HEK293 (cell line): ENCODE measurements at regions not wholly inside any gene's neighbourhood (a gene's known extent, or its start where the extent isn't known, plus 50 kb on each side); places are given as distances from the start of the nearest gene placed in this dataset.

Experiments used
- CTCF ChIA-PET: fragments of 350-600 bp; formaldehyde crosslinking; extraction: SDS; loops from one replicate; lab custom pipeline; 2021; ENCODE audit warnings: antibody characterized with exemption; lab: Yijun Ruan, JAX
- POLR2A ChIA-PET: fragments of 300-600 bp; formaldehyde crosslinking; extraction: SDS; loops from one replicate; lab custom pipeline; 2020; ENCODE audit warnings: antibody characterized with exemption, inconsistent platforms; lab: Yijun Ruan, JAX
- H3K27ac ChIP-seq: fragments of 200-500 bp; sonication (Bioruptor generic); 2 replicates; pipeline ENCODE4 v1.5.1; 2014; ENCODE audit warnings: low read depth, low read length, control low read depth, inconsistent platforms; ENCODE audit errors: extremely low read depth
- H3K36me3 ChIP-seq, 2 experiments: fragments of 200-500 bp in 1 of 2; sonication (Bioruptor generic) in 1 of 2; 1 replicate in 1 of 2; 2 replicates in 1 of 2; pipeline ENCODE4 v1.5.1; 2014 to 2017; ENCODE audit warnings: inconsistent platforms in 2 of 2, low read length in 2 of 2; ENCODE audit not compliant: control insufficient read depth in 2 of 2, insufficient read depth in 1 of 2
- H3K4me1 ChIP-seq: fragments of 200-500 bp; sonication (Bioruptor generic); 2 replicates; pipeline ENCODE4 v1.5.1; 2014; ENCODE audit warnings: mild to moderate bottlenecking, low read length, inconsistent platforms; ENCODE audit not compliant: control insufficient read depth, insufficient read depth
- H3K4me3 ChIP-seq: 2 replicates; pipeline ENCODE4 v1.5.1; 2011; ENCODE audit warnings: low read depth, mild to moderate bottlenecking, control low read depth, low read length, moderate library complexity
- H3K9me3 ChIP-seq: fragments of 200-500 bp; sonication (Bioruptor generic); 2 replicates; pipeline ENCODE4 v1.5.1; 2014; ENCODE audit warnings: low read depth, low read length, inconsistent platforms; ENCODE audit not compliant: control insufficient read depth, insufficient read depth
- GLIS2 ChIP-seq: fragments of 450-650 bp; formaldehyde crosslinking; IDR thresholded peaks from 2 replicates; pipeline ENCODE4 v1.5.1; 2016; ENCODE audit warnings: missing biosample characterization, missing genetic modification characterization
- HOXC10 ChIP-seq: sonication (generic); formaldehyde crosslinking; IDR thresholded peaks from 2 replicates; pipeline ENCODE4 v1.8.1; 2023; ENCODE audit warnings: mild to moderate bottlenecking, missing genetic modification reagents
- TCF7L2 ChIP-seq: IDR thresholded peaks from 2 replicates; pipeline ENCODE4 v1.6.1; 2011; ENCODE audit warnings: low read depth, mild to moderate bottlenecking, inconsistent platforms, low read length, moderate library complexity, borderline replicate concordance
- TRIM28 ChIP-seq: IDR thresholded peaks from 2 replicates; pipeline ENCODE4 v1.6.1; 2011; ENCODE audit warnings: low read length, control low read depth, borderline replicate concordance
- YY2 ChIP-seq: fragments of 450-650 bp; formaldehyde crosslinking; IDR thresholded peaks from 2 replicates; pipeline ENCODE4 v1.5.1; 2016; ENCODE audit warnings: missing biosample characterization, missing genetic modification characterization
- ZBTB21 ChIP-seq: fragments of 450-650 bp; formaldehyde crosslinking; IDR thresholded peaks from 2 replicates; pipeline ENCODE4 v1.5.1; 2017; ENCODE audit warnings: missing biosample characterization, missing genetic modification characterization
- ZIC2 ChIP-seq: fragments of 450-650 bp; formaldehyde crosslinking; IDR thresholded peaks from 2 replicates; pipeline ENCODE4 v1.5.1; 2016; ENCODE audit warnings: missing biosample characterization, missing genetic modification characterization
- ZNF175 ChIP-seq: fragments of 450-650 bp; formaldehyde crosslinking; IDR thresholded peaks from 2 replicates; pipeline ENCODE4 v1.5.1; 2016; ENCODE audit warnings: missing biosample characterization, missing genetic modification characterization
- ZNF211 ChIP-seq: fragments of 450-650 bp; formaldehyde crosslinking; IDR thresholded peaks from 2 replicates; pipeline ENCODE4 v1.5.1; 2016; ENCODE audit warnings: low read depth, missing biosample characterization, missing genetic modification characterization
- ZNF341 ChIP-seq: fragments of 450-650 bp; formaldehyde crosslinking; IDR thresholded peaks from 2 replicates; pipeline ENCODE4; 2016; ENCODE audit warnings: low read depth, missing biosample characterization, missing genetic modification characterization
- ZNF366 ChIP-seq: fragments of 450-650 bp; formaldehyde crosslinking; conservative IDR thresholded peaks from 2 replicates; pipeline ENCODE4 v1.5.1; 2016; ENCODE audit warnings: missing biosample characterization, missing genetic modification characterization
- ZNF473 ChIP-seq: fragments of 450-650 bp; formaldehyde crosslinking; IDR thresholded peaks from 2 replicates; pipeline ENCODE4 v1.5.1; 2017; ENCODE audit warnings: missing biosample characterization, missing genetic modification characterization
- ZNF48 ChIP-seq: fragments of 450-650 bp; formaldehyde crosslinking; IDR thresholded peaks from 2 replicates; pipeline ENCODE4 v1.5.1; 2016; ENCODE audit warnings: missing biosample characterization, missing genetic modification characterization
- ZNF776 ChIP-seq: fragments of 450-650 bp; formaldehyde crosslinking; IDR thresholded peaks from 2 replicates; pipeline ENCODE4 v1.5.0; 2017; ENCODE audit warnings: missing biosample characterization, missing genetic modification characterization, borderline replicate concordance
- TF ChIP-seq, protein P1 (sequence below): fragments of 450-650 bp; formaldehyde crosslinking; IDR thresholded peaks from 2 replicates; pipeline ENCODE4 v1.5.1; 2017; ENCODE audit warnings: missing biosample characterization, missing genetic modification characterization
- TF ChIP-seq, protein P2 (sequence below): fragments of 450-650 bp; formaldehyde crosslinking; IDR thresholded peaks from 2 replicates; pipeline ENCODE4 v1.5.1; 2016; ENCODE audit warnings: missing biosample characterization, missing genetic modification characterization
- TF ChIP-seq, protein P3 (sequence below): fragments of 450-650 bp; formaldehyde crosslinking; IDR thresholded peaks from 2 replicates; pipeline ENCODE4 v1.5.1; 2016; ENCODE audit warnings: missing biosample characterization, missing genetic modification characterization
- TF ChIP-seq, protein P4 (sequence below): fragments of 450-650 bp; formaldehyde crosslinking; IDR thresholded peaks from 2 replicates; pipeline ENCODE4 v1.5.1; 2016; ENCODE audit warnings: missing biosample characterization, missing genetic modification characterization

DNA sequence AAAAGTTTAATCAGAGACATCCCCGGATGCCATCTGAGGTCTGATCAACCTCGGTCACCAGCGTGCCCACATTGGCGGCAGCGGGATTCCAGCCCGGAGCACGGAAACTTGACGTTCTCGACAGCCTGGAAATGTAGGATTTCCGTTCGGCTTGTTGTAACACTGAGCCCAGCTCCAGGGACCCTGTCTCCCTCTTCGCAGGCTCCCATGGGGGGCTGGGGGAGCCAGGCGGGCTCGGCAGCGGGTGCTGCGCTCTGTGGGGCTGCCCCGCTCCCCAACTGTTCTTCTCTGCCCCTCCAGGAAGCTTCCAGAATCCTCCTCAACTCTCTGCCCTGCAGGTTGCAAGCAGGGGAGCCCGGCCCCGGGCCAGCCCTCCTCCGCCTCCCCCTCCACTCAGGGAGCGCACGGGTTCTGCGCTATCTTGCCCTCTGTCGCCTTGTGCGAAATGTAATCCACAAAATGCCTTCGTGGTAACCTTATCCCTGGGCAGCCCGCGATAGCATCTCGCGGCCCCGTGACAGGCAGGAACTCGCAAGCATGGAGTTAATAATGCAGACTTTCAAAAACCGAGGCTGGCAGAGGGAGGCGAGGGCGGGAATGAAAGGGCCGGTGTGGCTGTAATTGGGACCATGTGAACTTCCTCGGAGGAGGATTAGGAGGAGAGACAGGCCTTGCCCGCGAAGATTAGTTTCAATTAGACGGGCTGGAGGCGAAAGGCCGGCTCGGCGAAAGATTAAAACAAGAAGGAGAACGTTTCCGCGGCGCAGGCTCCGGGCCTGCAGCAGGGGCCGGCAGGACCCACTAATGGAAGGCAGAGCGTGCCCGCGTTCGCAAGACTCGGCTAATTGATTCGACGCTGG is 53.9 kb upstream of the TTC34 start:
- no peaks in the 10 kb centered on the region for H3K36me3 ChIP-seq
- no peak overlapping the region for H3K4me3 ChIP-seq
- H3K4me1 ChIP-seq: no peaks in the 10 kb centered on the region
- no peak for TF ChIP-seq YY2 (tag by site-specific recombination)
- TF ChIP-seq, protein P1, sequence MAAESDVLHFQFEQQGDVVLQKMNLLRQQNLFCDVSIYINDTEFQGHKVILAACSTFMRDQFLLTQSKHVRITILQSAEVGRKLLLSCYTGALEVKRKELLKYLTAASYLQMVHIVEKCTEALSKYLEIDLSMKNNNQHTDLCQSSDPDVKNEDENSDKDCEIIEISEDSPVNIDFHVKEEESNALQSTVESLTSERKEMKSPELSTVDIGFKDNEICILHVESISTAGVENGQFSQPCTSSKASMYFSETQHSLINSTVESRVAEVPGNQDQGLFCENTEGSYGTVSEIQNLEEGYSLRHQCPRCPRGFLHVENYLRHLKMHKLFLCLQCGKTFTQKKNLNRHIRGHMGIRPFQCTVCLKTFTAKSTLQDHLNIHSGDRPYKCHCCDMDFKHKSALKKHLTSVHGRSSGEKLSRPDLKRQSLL (tag by site-specific recombination): no peak
- no peak for TF ChIP-seq HOXC10 (CRISPR knock-in tag)
- no peak for TF ChIP-seq GLIS2
- 0 out of 2 replicates have a peak, but pooled peaks have one; percentile 13 for TF ChIP-seq TRIM28
- no peak for TF ChIP-seq ZNF175 (tag by site-specific recombination)
- no peaks in the 10 kb centered on the region for H3K9me3 ChIP-seq
- no peak overlapping the region for H3K27ac ChIP-seq
- POLR2A ChIA-PET: no interaction called here
- CTCF ChIA-PET: no interaction called here

DNA sequence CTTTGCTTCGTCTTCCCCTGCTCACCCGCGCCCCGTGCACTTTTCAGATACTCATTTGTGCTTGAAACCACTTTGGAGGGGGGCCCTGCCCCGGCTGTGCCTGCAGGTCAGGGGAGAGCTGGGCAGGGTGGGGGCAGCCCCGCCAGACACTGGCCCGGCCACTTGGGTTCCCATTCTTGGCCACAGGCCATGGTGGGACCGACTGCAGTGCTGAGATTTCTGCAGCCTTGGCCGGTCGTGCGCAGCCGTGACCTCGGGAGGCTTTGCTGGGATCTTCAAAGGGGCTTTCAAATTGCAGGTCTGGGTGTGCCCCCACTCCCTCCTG is 54.5 kb upstream of the TTC34 start:
- POLR2A ChIA-PET: no interaction called here
- H3K27ac ChIP-seq: no peak overlapping the region
- no peaks in the 10 kb centered on the region for H3K9me3 ChIP-seq
- H3K4me3 ChIP-seq: no peak overlapping the region
- TF ChIP-seq, protein P2, sequence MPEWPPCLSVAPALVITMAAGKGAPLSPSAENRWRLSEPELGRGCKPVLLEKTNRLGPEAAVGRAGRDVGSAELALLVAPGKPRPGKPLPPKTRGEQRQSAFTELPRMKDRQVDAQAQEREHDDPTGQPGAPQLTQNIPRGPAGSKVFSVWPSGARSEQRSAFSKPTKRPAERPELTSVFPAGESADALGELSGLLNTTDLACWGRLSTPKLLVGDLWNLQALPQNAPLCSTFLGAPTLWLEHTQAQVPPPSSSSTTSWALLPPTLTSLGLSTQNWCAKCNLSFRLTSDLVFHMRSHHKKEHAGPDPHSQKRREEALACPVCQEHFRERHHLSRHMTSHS (tag by site-specific recombination): no peak
- no peak for TF ChIP-seq ZNF776 (tag by site-specific recombination)
- TF ChIP-seq, all 188 proteins: peak for 0
- no peaks in the 10 kb centered on the region for H3K4me1 ChIP-seq
- no peaks in the 10 kb centered on the region for H3K36me3 ChIP-seq
- CTCF ChIA-PET: no interaction called here

DNA sequence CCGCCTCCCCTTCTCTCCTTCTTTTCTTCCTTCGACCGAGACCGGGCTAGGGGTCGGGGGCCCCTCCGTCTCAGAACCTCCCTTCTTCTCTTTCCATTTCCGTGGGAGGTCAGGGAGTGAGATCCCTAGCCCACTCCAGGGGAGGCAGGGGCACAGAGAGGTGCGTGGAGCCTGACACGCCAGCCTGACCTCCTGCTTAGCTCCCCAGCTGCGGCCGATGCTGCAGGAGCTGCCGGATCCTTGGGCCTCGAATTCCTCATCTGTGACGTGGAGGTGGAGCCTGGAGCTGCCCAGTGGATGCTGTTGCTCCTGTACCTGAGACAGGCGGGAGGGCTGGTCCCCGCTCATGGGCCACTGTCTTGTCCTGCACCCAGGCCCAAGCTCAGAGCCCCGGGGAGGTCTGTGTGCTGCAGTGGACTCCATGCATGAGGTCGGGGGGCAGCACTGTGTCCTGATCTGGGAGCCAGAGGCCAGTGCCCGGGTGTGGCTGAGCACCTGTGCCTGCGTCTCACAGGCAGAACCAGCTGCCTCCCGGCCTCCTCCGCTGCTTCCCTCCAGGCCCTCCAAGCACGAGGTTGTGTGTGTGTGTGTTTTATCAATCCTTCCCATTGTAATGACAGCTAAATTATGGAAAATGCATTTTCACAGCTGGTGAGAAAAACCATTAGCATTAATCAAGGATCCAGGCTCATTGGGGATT is 55.3 kb upstream of the TTC34 start:
- H3K9me3 ChIP-seq: no peaks in the 10 kb centered on the region
- POLR2A ChIA-PET: no interaction called here

DNA sequence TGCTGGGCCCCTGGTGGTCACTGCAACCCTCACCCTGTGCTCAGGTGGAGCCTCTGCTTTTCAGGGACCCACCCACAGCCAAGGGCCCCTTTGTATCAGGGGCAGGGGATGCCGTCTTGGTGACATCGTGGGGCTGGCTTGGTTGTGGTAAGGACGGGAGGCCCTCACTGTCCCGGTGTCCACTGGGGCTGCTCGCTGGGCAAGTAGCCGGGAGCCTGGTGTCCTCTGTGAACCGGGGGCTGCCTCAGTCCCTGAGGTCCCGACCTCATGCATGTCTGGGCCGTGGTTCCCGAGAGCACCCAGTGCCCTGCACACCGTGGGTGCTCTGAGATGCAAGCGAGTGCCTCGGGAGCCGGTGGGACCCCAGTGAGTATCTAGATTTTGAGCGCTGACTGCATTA is 56.0 kb upstream of the TTC34 start:
- POLR2A ChIA-PET: no interaction called here
- H3K9me3 ChIP-seq: no peaks in the 10 kb centered on the region
- no peak overlapping the region for H3K27ac ChIP-seq
- no peak overlapping the region for H3K4me3 ChIP-seq
- no peaks in the 10 kb centered on the region for H3K4me1 ChIP-seq
- H3K36me3 ChIP-seq: no peaks in the 10 kb centered on the region
- TF ChIP-seq TCF7L2 (no peak), ZBTB21 (tag by site-specific recombination) (no peak), ZNF473 (tag by site-specific recombination) (no peak)
- TF ChIP-seq, protein P3, sequence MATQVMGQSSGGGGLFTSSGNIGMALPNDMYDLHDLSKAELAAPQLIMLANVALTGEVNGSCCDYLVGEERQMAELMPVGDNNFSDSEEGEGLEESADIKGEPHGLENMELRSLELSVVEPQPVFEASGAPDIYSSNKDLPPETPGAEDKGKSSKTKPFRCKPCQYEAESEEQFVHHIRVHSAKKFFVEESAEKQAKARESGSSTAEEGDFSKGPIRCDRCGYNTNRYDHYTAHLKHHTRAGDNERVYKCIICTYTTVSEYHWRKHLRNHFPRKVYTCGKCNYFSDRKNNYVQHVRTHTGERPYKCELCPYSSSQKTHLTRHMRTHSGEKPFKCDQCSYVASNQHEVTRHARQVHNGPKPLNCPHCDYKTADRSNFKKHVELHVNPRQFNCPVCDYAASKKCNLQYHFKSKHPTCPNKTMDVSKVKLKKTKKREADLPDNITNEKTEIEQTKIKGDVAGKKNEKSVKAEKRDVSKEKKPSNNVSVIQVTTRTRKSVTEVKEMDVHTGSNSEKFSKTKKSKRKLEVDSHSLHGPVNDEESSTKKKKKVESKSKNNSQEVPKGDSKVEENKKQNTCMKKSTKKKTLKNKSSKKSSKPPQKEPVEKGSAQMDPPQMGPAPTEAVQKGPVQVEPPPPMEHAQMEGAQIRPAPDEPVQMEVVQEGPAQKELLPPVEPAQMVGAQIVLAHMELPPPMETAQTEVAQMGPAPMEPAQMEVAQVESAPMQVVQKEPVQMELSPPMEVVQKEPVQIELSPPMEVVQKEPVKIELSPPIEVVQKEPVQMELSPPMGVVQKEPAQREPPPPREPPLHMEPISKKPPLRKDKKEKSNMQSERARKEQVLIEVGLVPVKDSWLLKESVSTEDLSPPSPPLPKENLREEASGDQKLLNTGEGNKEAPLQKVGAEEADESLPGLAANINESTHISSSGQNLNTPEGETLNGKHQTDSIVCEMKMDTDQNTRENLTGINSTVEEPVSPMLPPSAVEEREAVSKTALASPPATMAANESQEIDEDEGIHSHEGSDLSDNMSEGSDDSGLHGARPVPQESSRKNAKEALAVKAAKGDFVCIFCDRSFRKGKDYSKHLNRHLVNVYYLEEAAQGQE (tag by site-specific recombination): no peak
- TF ChIP-seq, protein P1 (tag by site-specific recombination): no peak
- CTCF ChIA-PET: no interaction called here

More for the DNA sequence above, 55.3 kb upstream of the TTC34 start:
- no peaks in the 10 kb centered on the region for H3K4me1 ChIP-seq
- no peak overlapping the region for H3K27ac ChIP-seq
- no peak overlapping the region for H3K4me3 ChIP-seq
- no peaks in the 10 kb centered on the region for H3K36me3 ChIP-seq
- TF ChIP-seq ZNF341 (tag by site-specific recombination): no peak
- TF ChIP-seq ZNF211 (tag by site-specific recombination): no peak
- TF ChIP-seq, protein P4, sequence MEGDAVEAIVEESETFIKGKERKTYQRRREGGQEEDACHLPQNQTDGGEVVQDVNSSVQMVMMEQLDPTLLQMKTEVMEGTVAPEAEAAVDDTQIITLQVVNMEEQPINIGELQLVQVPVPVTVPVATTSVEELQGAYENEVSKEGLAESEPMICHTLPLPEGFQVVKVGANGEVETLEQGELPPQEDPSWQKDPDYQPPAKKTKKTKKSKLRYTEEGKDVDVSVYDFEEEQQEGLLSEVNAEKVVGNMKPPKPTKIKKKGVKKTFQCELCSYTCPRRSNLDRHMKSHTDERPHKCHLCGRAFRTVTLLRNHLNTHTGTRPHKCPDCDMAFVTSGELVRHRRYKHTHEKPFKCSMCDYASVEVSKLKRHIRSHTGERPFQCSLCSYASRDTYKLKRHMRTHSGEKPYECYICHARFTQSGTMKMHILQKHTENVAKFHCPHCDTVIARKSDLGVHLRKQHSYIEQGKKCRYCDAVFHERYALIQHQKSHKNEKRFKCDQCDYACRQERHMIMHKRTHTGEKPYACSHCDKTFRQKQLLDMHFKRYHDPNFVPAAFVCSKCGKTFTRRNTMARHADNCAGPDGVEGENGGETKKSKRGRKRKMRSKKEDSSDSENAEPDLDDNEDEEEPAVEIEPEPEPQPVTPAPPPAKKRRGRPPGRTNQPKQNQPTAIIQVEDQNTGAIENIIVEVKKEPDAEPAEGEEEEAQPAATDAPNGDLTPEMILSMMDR (tag by site-specific recombination): no peak
- TF ChIP-seq ZIC2 (tag by site-specific recombination): no peak
- TF ChIP-seq ZNF366: no peak
- TF ChIP-seq ZNF48 (tag by site-specific recombination): no peak
- CTCF ChIA-PET: interaction anchor here (0.5 kb wide), 1 partner anchor 726 kb away, joined by 3 read pairs; no protein-coding TSS in a partner anchor
